Keratinocyte (primary cell): ENCODE measurements at regions not wholly inside any gene's neighbourhood (a gene's known extent, or its start where the extent isn't known, plus 50 kb on each side); places are given as distances from the start of the nearest gene placed in this dataset.

ENCODE experiments used
- DNase-seq: peaks from one replicate; pipeline ENCODE4 v3.0.0-alpha.2; 2011; ENCODE audit warnings: low read depth, missing footprints, low spot score
- FAIRE-seq: peaks from 2 replicates; lab custom pipeline; 2011; peaks lifted over from hg19 to GRCh38; lab: Jason Lieb, UNC
- H2AFZ ChIP-seq: 2 replicates; pipeline ENCODE4 v1.6.0; 2012; ENCODE audit warnings: low read length, control low read depth, inconsistent platforms; ENCODE audit not compliant: control insufficient read depth
- H3K27ac ChIP-seq: 2 replicates; pipeline ENCODE4 v1.5.1; 2011; ENCODE audit warnings: low read length; ENCODE audit not compliant: control insufficient read depth, insufficient read depth
- H3K27me3 ChIP-seq: 3 replicates; pipeline ENCODE4 v1.6.0; 2011; ENCODE audit warnings: low read length; ENCODE audit not compliant: control insufficient read depth, insufficient read depth; ENCODE audit errors: extremely low read depth
- H3K36me3 ChIP-seq, 2 experiments: 2 replicates in 1 of 2; 3 replicates in 1 of 2; pipeline ENCODE4 v1.5.1; 2011; ENCODE audit warnings: low read length in 2 of 2, mild to moderate bottlenecking in 1 of 2; ENCODE audit not compliant: control insufficient read depth in 2 of 2, insufficient read depth in 2 of 2; ENCODE audit errors: extremely low read depth in 1 of 2
- H3K4me1 ChIP-seq: 3 replicates; pipeline ENCODE4 v1.5.1; 2011; ENCODE audit warnings: low read length; ENCODE audit not compliant: control insufficient read depth, insufficient read depth; ENCODE audit errors: extremely low read depth
- H3K4me2 ChIP-seq: 3 replicates; pipeline ENCODE4 v1.6.0; 2011; ENCODE audit warnings: low read depth, low read length; ENCODE audit not compliant: control insufficient read depth, insufficient read depth; ENCODE audit errors: extremely low read depth
- H3K4me3 ChIP-seq, 3 experiments: fragments of 200-600 bp in 1 of 3; sonication (generic) in 1 of 3; 2 replicates in 2 of 3; 3 replicates in 1 of 3; pipeline ENCODE4 v1.5.1; 2011 to 2016; ENCODE audit warnings: low read length in 3 of 3, mild to moderate bottlenecking in 3 of 3, control low read depth in 2 of 3, inconsistent platforms in 1 of 3, low read depth in 1 of 3, mixed read lengths in 1 of 3, mixed run types in 1 of 3, moderate library complexity in 1 of 3; ENCODE audit not compliant: control insufficient read depth in 2 of 3, insufficient read depth in 2 of 3; ENCODE audit errors: extremely low read depth in 1 of 3
- H3K79me2 ChIP-seq: 2 replicates; pipeline ENCODE4 v1.6.0; 2012; ENCODE audit warnings: low read length; ENCODE audit not compliant: control insufficient read depth, insufficient read depth
- H3K9ac ChIP-seq: 3 replicates; pipeline ENCODE4 v1.6.0; 2011; ENCODE audit warnings: low read length; ENCODE audit not compliant: control insufficient read depth, insufficient read depth; ENCODE audit errors: extremely low read depth
- H3K9me1 ChIP-seq: 3 replicates; pipeline ENCODE4 v1.6.0; 2011; ENCODE audit warnings: low read length; ENCODE audit not compliant: control insufficient read depth, insufficient read depth; ENCODE audit errors: extremely low read depth
- H3K9me3 ChIP-seq: 2 replicates; pipeline ENCODE4 v1.5.1; 2012; ENCODE audit warnings: low read depth, low read length; ENCODE audit not compliant: control insufficient read depth
- H4K20me1 ChIP-seq: 3 replicates; pipeline ENCODE4 v1.6.0; 2011; ENCODE audit warnings: low read length; ENCODE audit not compliant: control insufficient read depth, insufficient read depth; ENCODE audit errors: extremely low read depth
- CTCF ChIP-seq, 3 experiments: IDR thresholded peaks in 1 of 3; conservative IDR thresholded peaks in 1 of 3; optimal IDR thresholded peaks in 1 of 3; 2 replicates in 2 of 3; 3 replicates in 1 of 3; pipeline versions ENCODE3 to v1.5.1; 2011; ENCODE audit warnings: low read length in 3 of 3, mild to moderate bottlenecking in 3 of 3, moderate library complexity in 2 of 3, control low read depth in 1 of 3, inconsistent platforms in 1 of 3; ENCODE audit not compliant: insufficient read depth in 2 of 3; ENCODE audit errors: extremely low read depth in 1 of 3
- EZH2 ChIP-seq: IDR thresholded peaks from one replicate; pipeline ENCODE4 v1.6.1; 2012; ENCODE audit warnings: inconsistent platforms, mild to moderate bottlenecking, low read length, moderate library complexity
- dilution Hi-C: fragments of 300-500 bp; cut with MboI; formaldehyde crosslinking; loops from one replicate; pipeline ENCODE4 v1.7.0; 2020; ENCODE audit warnings: low sequenced_read_pairs; ENCODE audit not compliant: extremely low pct_ligation_motif_present

- Histone ChIP-seq H4K20me1 (no peaks in the 10 kb centered on the region), H2AFZ (no peak overlapping the region), H3K9ac (no peak overlapping the region), H3K4me1 (no peaks in the 10 kb centered on the region), H3K27me3 (no peaks in the 10 kb centered on the region), H3K27ac (no peak overlapping the region), H3K79me2 (no peaks in the 10 kb centered on the region), H3K9me3 (no peaks in the 10 kb centered on the region), H3K9me1 (no peaks in the 10 kb centered on the region), H3K36me3 (no peaks in the 10 kb centered on the region), H3K4me3 (no peak overlapping the region), H3K4me2 (no peak overlapping the region)
- no peak for TF ChIP-seq EZH2
- TF ChIP-seq CTCF (optimal IDR thresholded peaks at IDR 0.05 in 1 of 3, IDR thresholded peaks at IDR 0.05 in 1 of 3, conservative IDR thresholded peaks at IDR 0.05 in 1 of 3; ENCODE audit: extremely low read depth in 1 of 3, insufficient read depth in 2 of 3, low read length in 3 of 3) = no peak
- dilution Hi-C loops = no loop called here
- no peak for DNase-seq
- no peak for FAIRE-seq
These were observed 96.3 kb upstream of the ATP5MC3 start for GRCh38 chr2:175277772-175278171.

- Histone ChIP-seq H4K20me1 (no peaks in the 10 kb centered on the region), H3K9ac (no peak overlapping the region), H3K27me3 (peaks cover 3% of the 10 kb centered on the region), H3K4me3 (no peak overlapping the region), H3K36me3 (no peaks in the 10 kb centered on the region), H3K9me1 (no peaks in the 10 kb centered on the region), H3K9me3 (no peaks in the 10 kb centered on the region), H3K79me2 (no peaks in the 10 kb centered on the region), H2AFZ (no peak overlapping the region), H3K4me2 (no peak overlapping the region), H3K4me1 (no peaks in the 10 kb centered on the region), H3K27ac (no peak overlapping the region)
- dilution Hi-C loops = no loop called here
- no peak for DNase-seq
- TF ChIP-seq EZH2 (no peak), CTCF (optimal IDR thresholded peaks at IDR 0.05 in 1 of 3, IDR thresholded peaks at IDR 0.05 in 1 of 3, conservative IDR thresholded peaks at IDR 0.05 in 1 of 3; ENCODE audit: extremely low read depth in 1 of 3, insufficient read depth in 2 of 3, low read length in 3 of 3) (no peak)
- FAIRE-seq = no peak
These were observed 94.0 kb upstream of the ATP5MC3 start for GRCh38 chr2:175275539-175275938.
